SW480 (cell line): ENCODE measurements at regions not wholly inside any gene's neighbourhood (a gene's known extent, or its start where the extent isn't known, plus 50 kb on each side); places are given as distances from the start of the nearest gene placed in this dataset.

Experiments used
- DNase-seq: peaks from one replicate; pipeline ENCODE4 v3.0.0-alpha.2; 2016; ENCODE audit warnings: low spot score

DNA sequence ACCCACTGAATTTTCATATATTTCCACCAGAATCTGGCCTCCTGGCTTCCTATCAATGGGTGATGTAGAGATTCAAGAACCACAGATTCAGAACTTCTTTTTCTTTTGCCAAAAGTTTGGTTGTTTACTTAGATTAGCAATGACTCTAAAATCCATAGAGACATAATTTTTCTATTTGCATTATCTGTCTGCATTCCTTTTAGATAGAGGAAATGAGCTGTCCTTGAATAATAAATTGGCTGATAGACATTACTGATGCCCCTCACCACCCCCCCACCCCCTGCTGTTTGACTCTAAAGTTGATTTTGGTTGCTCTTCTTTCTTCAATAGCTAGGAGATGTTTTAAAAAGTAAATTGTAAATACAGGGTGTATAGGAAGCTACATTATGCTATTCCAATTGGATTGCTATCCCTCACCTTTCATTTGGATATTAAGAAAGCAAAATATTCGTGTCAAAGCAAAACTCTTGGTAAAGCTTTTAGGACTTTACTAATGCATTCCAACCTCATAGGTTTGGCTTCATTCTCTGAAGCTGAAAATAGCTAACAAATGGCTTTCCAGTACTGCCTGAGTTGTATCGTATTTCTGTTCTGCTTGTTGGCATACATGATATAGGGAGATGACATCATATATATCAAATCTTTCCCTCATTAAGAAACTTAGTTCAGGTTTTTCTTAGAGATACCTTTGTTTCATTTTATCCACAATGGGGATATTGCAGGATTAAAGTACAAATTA lies 606.0 kb downstream of the ARL4A start:
- DNase-seq: no peak

DNA sequence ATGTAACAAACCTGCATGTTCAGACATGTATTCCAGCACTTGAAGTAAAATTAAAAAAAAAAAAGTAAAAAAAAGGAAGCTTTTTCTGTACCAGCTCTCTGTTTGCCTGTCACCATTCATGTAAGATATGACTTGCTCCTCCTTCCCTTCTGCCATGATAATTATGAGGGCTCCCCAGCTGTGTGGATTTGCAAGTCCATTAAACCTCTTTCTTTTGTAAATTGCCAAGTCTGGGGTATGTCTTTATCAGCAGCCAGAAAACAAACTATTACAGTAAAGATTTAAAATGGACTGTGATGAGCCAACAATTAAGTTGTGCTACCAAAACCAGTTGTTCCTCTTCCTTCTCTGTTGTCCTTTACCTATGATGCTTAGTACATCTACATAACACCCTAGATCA lies 619.6 kb downstream of the ARL4A start:
- no peak for DNase-seq

DNA sequence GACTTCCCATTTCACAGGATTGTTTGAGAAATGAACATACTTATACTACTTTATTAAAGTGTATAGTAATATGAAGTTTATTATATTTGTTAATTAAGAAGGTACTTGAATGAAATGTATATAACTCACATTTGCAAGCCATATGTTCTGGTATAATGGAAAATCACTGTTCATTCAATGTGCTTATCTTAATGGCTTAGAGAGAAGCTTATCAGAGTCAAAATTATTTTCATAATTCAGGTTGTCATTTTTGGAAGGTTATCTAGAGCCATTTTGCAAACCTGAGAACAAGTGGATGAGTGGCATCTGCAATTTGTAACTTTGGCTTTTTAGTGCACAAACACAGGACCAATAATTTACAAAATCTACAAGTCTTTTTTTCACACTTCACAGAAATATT lies 621.0 kb downstream of the ARL4A start:
- no peak for DNase-seq

DNA sequence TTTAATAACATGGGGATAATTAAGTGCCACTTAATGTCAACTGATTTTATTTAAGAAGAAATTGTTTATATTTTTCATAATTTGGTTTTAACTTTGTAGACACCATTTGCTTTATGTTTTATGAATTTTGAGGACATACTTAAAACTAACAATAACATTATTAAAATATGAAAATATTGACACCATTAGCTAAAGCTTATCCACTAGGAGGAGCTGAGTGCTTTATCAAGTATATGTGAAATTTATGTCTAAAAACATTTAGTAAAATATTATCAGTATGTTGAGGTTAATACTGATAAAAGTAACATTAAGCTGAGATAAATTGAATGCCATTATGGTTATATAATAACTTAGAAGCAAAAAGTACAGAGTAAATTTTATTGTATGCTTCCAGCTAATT lies 622.1 kb downstream of the ARL4A start:
- no peak for DNase-seq

DNA sequence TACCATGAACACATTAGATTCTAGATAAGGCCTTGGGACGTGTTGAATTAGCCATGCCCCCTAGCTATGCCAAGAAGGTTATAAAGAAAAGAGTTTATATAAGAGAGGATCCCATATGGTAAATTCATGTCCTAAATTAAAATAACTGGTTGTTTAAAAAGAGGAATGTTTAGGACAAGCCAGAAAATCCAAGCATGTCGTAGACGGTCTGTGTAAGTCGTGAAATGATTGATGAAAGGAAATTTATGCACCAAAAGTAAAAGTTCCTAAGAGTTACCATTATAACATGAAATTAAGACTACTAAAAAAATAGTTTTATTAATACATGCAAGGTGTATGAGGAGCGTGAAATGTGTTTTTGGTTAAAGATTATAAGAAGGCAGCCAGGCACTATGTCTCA lies 624.9 kb downstream of the ARL4A start:
- DNase-seq: no peak

DNA sequence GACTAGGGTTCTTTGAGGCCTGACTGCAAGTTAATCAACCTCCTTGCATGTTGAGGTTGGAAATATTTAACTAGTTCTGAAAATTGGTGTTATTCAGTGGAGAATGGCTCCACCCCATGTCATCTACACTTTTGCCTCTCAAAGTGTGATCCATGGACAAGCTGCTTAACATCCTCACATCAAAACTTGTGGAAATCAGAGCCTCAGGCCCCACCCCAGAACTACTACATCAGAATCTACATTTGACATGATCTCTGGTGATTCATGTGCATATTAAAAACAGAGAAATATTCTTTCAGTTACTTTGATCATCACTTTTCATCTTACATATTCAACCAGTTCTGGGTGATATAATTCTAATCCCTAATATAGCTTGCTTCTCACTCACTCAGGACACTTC lies 632.9 kb downstream of the ARL4A start:
- DNase-seq: no peak

DNA sequence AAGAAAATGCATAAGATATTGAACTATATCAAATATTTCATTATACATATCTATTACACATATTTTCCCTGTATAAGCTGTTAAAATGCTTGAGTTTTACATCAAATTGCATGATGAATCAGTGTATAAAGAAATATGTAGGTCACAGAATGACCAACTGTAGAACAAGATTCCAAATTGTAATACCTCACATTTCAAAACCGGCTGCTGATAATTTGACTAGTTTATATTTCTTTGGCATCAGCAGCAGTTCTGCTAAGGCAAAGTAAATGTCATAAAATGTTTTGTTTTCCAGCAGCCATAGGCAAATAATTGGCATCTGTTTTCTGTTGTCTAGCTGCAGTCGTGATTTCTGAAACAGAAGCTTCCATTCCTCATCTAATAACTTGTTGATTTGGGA lies 633.9 kb downstream of the ARL4A start:
- no peak for DNase-seq

DNA sequence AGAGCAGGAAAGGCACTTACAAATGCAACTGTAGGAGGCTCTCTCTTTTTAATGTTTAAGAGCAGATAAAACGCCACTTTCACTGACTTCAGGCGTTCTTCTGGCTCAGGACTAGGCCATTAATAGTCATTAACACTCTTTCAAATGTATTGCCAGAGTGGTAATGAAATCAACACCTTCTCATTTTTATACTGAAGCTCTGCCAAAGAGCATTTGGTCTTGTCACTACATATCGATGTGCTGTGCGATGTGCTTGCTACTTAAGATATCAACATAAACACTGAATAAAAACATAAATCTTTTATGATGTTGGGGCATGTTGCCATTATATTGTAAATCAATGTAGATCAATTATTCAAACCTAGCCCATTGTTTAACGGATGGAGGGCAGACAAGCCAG lies 634.7 kb downstream of the ARL4A start:
- DNase-seq: no peak

DNA sequence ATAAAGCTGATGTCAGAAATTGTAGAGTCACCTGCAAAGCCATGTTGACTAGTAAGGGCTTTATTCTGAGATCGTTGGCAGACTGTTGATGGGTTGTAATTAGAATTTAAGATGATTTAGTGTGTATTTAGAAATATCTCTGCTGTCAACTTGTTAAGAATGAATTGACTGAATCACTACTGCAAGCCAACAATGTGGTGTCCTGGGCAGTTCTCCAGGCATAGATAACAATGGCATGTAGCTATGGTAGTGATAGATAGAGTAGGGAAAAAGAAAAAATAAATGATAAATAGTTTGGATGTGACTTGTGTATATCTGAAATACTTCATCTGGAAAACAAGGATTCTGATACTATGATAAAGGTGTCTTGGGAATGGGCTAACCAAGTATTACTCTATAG lies 640.2 kb downstream of the ARL4A start:
- no peak for DNase-seq

DNA sequence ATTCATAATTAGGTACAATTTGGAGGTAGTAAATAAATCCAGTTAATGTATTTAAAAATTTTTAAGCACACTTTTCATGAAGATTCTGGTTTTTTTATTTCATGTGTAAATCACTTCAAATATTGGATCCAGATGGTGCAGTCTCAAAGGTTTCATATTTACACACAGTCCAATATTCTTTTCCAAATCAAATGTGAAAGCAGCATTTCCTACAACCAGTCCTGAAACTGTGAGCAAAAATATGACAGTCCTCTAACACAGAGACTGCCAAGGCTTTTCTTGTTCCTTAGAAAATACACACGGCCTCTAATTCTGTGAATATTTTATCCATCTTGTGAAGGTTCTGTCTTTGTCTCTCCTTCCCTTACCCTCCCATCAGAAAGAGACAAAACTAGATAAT lies 645.9 kb downstream of the ARL4A start:
- no peak for DNase-seq

DNA sequence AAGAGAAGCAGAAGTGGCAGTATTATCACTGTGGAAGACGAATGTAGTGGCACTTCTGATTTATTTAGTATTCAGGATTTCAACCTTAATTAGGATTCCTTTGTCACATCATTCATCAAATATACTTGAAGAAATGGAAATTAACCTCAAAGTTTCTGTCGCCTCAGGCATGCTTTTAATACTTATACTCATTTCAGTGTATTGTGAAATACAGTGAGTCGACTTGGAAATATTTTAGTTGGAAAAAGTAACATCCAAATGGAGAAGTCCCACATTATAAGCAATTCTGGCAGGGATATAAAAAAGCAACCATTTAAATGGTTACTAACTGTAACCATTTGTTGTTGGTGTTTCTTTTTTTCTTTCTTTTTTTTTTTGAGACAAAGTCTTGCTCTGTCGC lies 648.8 kb downstream of the ARL4A start:
- DNase-seq: no peak

DNA sequence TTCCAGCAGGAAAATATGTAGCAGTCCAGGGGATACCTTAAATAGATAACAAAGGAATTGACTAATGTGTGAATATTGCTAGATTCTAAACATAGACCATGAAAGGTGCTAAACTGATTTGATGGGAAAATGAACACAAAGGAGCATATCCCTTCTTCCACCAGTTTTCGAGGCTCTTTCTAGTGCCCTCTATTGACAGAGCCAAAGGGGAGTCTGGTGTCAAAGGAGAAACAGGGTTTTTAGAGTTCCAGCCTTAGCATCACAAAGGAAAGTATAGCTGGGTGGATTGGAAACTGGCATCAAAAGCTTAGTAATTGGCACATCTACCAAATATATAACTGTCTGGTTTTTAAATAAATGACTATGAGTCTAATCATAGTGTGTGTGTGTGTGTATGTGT lies 636.8 kb downstream of the ETV1 start:
- no peak for DNase-seq

DNA sequence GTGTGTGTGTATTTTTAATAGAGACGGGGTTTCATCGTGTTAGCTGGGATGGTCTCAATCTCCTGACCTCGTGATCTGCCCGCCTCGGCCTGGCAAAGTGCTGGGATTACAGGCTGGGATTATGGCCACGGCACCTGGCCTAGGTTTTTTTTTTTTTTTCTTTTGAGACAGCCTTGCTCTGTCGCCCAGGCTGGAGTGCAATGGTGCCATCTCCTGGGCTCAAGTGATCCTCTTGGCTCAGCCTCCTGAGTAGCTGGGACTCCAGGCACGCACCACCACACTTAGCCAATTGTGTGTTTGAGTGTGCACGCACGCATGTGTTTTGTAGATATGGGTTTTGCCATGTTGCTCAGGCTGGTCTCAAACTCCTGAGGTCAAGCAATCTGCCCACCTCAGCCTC lies 629.8 kb downstream of the ETV1 start:
- DNase-seq: no peak

DNA sequence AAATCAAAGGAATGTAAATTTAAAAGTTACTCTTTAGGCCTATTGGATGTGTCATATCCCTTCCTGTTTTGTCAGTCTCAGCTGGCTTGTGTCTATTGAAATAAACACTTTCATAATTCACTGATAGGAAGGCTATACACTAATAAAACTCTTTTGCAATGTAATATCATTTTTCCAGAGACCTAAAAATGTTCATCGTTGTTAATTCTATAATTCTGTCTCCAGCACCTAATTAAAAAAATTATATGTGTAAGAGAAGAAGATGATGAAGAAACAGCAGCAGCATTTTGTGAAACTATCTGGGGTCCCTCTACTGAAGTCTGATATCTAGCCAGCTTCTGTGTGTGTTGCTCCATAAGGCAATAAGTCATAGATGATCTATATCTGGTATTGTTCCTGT lies 602.7 kb downstream of the ETV1 start:
- no peak for DNase-seq

DNA sequence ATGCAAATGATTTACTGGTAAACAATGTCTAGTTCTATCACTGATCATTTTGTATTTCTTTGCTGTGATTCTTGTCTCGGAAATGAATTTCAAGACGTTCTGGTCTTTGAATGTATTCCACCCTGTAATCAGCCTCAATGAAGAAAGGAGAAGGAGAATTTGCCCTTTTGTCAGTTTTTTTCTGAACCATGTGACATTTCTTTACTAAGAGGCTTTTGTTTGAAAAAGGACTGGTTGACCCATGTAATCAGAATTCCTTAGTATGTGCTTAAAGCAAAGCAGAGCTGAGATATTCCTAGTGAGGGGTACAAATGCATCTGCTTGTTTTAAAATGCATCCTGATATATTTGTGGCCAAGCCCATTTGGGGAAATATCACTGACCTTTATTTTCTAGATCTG lies 581.6 kb downstream of the ETV1 start:
- no peak for DNase-seq

DNA sequence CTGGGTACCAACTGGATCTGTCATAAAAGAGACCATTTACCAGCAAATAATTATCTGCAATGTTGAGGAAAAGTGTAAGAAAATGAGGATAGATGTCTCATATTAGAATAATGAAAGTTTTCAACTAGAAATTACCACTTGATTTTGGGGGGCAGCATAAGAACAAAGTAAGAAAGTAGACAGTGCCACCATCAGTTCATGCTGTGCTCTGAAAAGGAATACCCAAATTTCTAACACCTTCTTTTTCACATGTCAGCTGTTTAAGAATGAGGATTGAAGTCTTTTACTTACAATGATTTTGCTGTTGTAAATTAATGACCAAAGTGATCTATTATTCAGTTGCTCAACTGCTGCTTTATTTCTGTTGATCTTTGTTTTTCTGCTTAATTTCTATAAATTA lies 578.3 kb downstream of the ETV1 start:
- no peak for DNase-seq

DNA sequence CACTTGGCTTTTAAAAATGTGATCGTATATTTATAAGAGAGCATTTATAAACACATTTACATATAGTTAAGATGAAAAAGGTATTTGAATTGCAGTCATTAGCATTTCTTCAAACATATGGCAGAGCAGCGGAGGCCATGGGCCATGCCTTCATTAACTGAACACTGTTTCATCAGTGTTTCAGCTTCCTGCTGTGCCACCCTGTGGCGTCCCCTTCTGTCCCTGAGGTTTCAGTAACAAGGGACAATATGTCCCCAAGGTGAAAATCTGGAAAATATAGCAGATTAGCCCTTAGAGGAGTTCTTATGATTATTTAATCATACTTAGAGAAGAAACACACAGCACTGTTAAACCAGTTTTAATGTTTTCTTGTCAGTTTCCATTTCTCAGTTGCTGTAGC lies 577.8 kb downstream of the ETV1 start:
- no peak for DNase-seq

DNA sequence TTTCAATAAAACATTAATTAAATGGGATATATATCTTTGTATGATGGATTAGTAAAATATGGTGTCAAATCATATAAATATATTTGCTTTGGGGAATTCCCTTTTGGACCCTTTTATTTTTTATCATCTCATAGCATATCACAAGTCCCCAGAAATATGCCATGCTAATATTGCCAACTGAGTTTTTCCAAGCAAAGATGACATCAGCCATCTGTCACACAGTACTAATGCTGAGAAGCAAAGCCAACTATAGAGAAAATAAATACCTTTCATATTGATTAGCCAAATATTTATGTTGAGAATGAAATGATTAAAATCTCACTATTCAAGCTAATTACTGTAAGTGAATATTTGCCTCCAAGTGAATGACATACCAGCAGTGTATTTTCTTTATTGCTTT lies 575.3 kb downstream of the ETV1 start:
- DNase-seq: no peak

DNA sequence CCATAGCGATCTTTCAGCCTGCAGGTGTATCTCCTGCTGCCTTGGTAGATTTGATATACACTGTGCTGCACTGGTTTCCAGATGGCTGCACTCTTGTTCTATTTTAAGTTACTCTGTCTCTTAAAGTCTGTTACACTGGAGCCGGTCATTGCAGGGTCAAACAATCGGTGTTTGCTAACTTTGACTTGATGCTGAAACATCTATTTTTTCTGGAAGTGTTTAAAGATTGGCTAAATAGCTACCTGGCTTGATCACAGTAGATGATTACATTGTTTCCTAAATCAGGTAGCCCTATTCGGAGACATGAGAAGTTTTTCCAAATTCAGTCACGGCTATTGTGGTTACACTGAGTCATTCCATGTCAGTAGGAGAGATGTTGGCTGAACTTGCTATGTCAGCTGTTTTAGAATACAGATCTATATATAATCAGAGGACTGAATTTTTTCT lies 574.8 kb downstream of the ETV1 start:
- DNase-seq: peak; percentile 33

DNA sequence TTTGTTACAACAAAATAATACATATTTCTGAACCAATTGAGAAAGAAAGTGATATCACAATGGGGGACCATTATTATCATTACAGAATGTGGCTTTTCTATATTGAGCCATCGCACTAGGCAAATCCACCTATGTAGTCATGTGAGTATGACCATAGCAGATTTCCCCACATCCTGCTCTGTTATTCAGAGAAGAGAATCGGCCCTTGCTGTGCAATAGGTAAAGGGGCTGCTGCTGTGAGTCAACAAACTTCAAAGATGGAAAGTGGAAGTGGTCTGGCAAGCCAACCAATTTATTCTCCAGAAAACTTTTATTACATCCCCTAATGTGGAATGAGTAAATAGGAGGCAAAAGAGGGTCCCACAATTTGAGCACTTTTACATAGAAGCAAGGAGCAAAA lies 573.4 kb downstream of the ETV1 start:
- DNase-seq: no peak

DNA sequence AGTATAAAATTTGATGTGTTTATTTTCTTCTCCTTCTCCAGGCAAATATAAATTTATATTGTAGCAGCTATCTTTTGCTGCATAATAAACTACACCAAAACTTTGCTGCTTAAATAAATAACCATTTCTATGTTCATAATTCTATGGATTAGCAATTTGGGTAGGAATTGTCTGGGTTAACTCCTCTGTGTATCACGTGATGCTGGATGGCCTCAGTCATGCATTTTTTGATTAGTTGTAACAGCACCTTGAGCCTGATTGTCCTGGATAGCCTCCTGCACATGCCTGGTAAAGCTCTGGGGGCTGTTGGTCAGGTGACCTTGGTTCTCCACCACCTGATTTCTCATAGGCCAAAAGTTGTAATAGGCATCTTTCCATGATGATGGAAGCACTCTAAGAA lies 572.9 kb downstream of the ETV1 start:
- DNase-seq: no peak

DNA sequence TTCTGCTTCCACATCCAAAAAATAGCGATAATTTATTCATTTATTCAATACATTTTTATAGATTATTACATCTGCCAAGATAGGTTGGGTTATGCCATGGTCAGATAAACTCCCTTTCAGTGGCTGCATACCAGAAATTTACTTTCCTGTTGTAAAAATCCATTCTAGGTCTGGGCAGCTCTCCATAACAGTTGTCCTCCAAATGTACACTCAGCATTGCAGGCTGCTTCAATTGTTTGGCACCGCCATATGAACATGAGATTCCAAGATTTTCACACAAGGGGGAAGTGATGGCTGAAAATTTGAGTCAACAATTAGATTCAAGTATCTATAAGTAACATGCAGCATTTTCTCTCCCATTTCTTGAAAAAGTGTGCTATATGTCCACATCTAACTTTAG lies 568.7 kb downstream of the ETV1 start:
- no peak for DNase-seq

DNA sequence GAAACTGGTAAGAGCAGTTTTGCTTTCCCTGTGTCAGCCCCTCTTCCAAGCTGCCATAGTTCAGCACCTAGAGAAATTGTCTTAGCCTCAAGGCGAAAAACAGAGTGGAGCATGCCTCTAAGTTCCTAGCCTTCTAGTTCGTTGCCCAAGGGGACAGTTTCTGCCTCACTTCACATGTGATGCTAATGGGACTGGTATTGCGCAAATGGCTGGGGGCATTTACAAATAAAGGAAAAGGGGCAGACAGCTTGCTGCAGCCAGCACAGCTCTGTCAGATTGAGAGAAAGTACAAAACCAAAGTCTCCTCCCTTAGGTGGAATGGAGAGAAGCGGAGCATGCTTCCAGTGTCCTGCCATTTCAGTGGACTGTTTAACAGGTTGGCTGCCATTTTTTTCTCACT lies 567.7 kb downstream of the ETV1 start:
- no peak for DNase-seq

DNA sequence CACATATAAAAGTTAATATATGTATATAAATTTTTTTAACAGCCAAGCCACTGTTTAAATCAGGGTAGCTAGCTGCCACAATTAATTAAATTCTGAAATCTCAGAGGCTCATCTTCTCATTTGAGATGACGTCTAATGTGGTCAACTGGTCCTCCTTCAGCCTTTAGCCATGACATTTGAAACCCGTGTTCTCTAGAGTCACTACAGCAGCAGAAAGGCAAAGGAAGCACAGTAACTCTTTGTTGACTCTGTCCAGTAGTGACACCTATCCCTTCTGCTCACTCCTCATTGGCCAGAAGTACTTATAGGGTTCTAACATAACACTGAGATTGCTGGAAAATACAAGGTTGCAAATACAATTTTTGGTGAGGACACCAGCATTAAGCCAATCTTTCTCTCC lies 555.5 kb downstream of the ETV1 start:
- no peak for DNase-seq

DNA sequence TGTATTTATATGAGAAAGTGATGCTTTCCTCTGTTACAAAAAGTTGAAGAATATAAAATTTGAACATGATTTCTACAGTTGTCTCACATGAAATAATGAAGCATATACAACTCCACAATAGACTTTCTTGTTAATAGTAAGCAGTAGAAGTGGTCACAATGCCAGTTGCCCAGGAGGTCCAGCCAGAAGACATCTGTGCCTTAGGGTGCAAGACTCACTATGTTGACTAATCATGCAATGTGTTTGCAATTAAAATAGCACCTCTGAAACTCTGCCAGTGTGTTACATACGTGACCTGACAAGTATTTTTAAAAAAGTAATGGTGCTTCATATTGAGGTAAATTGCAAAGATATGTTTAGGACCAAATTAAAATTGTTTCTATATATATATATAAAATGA lies 547.2 kb downstream of the ETV1 start:
- DNase-seq: no peak
